Liver (tissue), 7 donors: ENCODE measurements at regions not wholly inside any gene's neighbourhood (a gene's known extent, or its start where the extent isn't known, plus 50 kb on each side); places are given as distances from the start of the nearest gene placed in this dataset.

Source experiments
- DNase-seq: peaks from one replicate; pipeline ENCODE4 v3.0.0-alpha.2; 2017; ENCODE audit warnings: low spot score
- H3K27ac ChIP-seq, 2 donors: one replicate each; pipeline ENCODE4 v1.7.0; 2013; ENCODE audit warnings: inconsistent platforms in 2 of 2, low read length in 2 of 2, control low read depth in 1 of 2, low read depth in 1 of 2, mild to moderate bottlenecking in 1 of 2
- H3K27me3 ChIP-seq, 4 donors: one replicate each; pipeline versions ENCODE4 v1.6.1 to v1.7.0; 2013; ENCODE audit warnings: low read length in 3 of 4, inconsistent platforms in 1 of 4, mild to moderate bottlenecking in 1 of 4, moderate library complexity in 1 of 4; ENCODE audit not compliant: control insufficient read depth in 4 of 4, insufficient read depth in 4 of 4
- H3K36me3 ChIP-seq, 4 donors: one replicate each; pipeline versions ENCODE4 v1.6.1 to v1.7.0; 2013; ENCODE audit warnings: low read length in 3 of 4, mild to moderate bottlenecking in 3 of 4, low read depth in 1 of 4, moderate library complexity in 1 of 4; ENCODE audit not compliant: control insufficient read depth in 4 of 4, insufficient read depth in 3 of 4
- H3K4me1 ChIP-seq, 4 donors: one replicate each; pipeline versions ENCODE4 v1.6.1 to v1.7.0; 2013; ENCODE audit warnings: low read length in 3 of 4, mild to moderate bottlenecking in 3 of 4, moderate library complexity in 1 of 4; ENCODE audit not compliant: control insufficient read depth in 4 of 4, insufficient read depth in 4 of 4
- H3K4me3 ChIP-seq, 3 donors: one replicate each; pipeline versions ENCODE4 v1.6.1 to v1.7.0; 2013; ENCODE audit warnings: low read length in 3 of 3, control low read depth in 1 of 3, low read depth in 1 of 3, mild to moderate bottlenecking in 1 of 3
- H3K9ac ChIP-seq, 2 donors: one replicate each; pipeline ENCODE4 v1.7.0; 2013; ENCODE audit warnings: low read length in 2 of 2, mild to moderate bottlenecking in 2 of 2, moderate library complexity in 2 of 2, control low read depth in 1 of 2, low read depth in 1 of 2
- H3K9me3 ChIP-seq, 4 donors: one replicate each; pipeline versions ENCODE4 v1.6.1 to v1.7.0; 2013; ENCODE audit warnings: low read length in 3 of 4; ENCODE audit not compliant: control insufficient read depth in 4 of 4
- EGR1 ChIP-seq, 2 donors: IDR thresholded peaks; 2 replicates each; pipeline ENCODE4 v1.6.1; 2016 to 2018; ENCODE audit warnings: antibody characterized with exemption in 2 of 2, low read depth in 2 of 2
- FOXA1 ChIP-seq: IDR thresholded peaks from 2 replicates; pipeline ENCODE4 v1.6.1; 2016; ENCODE audit warnings: antibody characterized with exemption
- FOXA2 ChIP-seq: IDR thresholded peaks from 2 replicates; pipeline ENCODE4 v1.6.1; 2016; ENCODE audit warnings: antibody characterized with exemption
- GABPA ChIP-seq, 2 donors: IDR thresholded peaks in 1 of 2; conservative IDR thresholded peaks in 1 of 2; 2 replicates each; pipeline ENCODE4 v1.6.1; 2016; ENCODE audit warnings: antibody characterized with exemption in 2 of 2, mild to moderate bottlenecking in 1 of 2, moderate library complexity in 1 of 2
- HNF4A ChIP-seq, 2 donors: conservative IDR thresholded peaks; 2 replicates each; pipeline ENCODE4 v1.6.1; 2016; ENCODE audit warnings: antibody characterized with exemption in 2 of 2, mild to moderate bottlenecking in 2 of 2
- HNF4G ChIP-seq: IDR thresholded peaks from 2 replicates; pipeline ENCODE4 v1.6.1; 2016; ENCODE audit warnings: antibody characterized with exemption
- JUND ChIP-seq, 2 donors: IDR thresholded peaks; 2 replicates each; pipeline ENCODE4 v1.6.1; 2016; ENCODE audit warnings: antibody characterized with exemption in 2 of 2
- NR2F2 ChIP-seq: IDR thresholded peaks from 2 replicates; pipeline ENCODE4 v1.6.1; 2016; ENCODE audit warnings: antibody characterized with exemption
- RAD21 ChIP-seq, 2 donors: IDR thresholded peaks; 2 replicates each; pipeline ENCODE4 v1.6.1; 2016; ENCODE audit warnings: antibody characterized with exemption in 2 of 2, mild to moderate bottlenecking in 2 of 2
- RXRA ChIP-seq, 2 donors: IDR thresholded peaks; 2 replicates each; pipeline ENCODE4 v1.6.1; 2017 to 2018; ENCODE audit warnings: antibody characterized with exemption in 2 of 2, mild to moderate bottlenecking in 1 of 2
- TAF1 ChIP-seq: conservative IDR thresholded peaks from 2 replicates; pipeline ENCODE4 v1.6.1; 2016; ENCODE audit warnings: antibody characterized with exemption, mild to moderate bottlenecking
- WGBS: extraction: QIAGEN DNeasy Blood & Tissue Kit; methylation state at CpG from one replicate; pipeline ENCODE4 v1.1.7; 2013; 5-methylcytosine and 5-hydroxymethylcytosine counted together
- TF ChIP-seq, protein P1 (sequence below): IDR thresholded peaks from 2 replicates; pipeline ENCODE4 v1.6.1; 2016; ENCODE audit warnings: antibody characterized with exemption
- TF ChIP-seq, protein P2 (sequence below): IDR thresholded peaks from 2 replicates; pipeline ENCODE4 v1.6.1; 2016; ENCODE audit warnings: antibody characterized with exemption
- TF ChIP-seq, protein P3 (sequence below): IDR thresholded peaks from 2 replicates; pipeline ENCODE4 v1.6.1; 2016; ENCODE audit warnings: antibody characterized with exemption, mild to moderate bottlenecking
- donor health status: healthy.
- donor health status: healthy.
- donor health status: healthy.
- donor health status: healthy.

DNA sequence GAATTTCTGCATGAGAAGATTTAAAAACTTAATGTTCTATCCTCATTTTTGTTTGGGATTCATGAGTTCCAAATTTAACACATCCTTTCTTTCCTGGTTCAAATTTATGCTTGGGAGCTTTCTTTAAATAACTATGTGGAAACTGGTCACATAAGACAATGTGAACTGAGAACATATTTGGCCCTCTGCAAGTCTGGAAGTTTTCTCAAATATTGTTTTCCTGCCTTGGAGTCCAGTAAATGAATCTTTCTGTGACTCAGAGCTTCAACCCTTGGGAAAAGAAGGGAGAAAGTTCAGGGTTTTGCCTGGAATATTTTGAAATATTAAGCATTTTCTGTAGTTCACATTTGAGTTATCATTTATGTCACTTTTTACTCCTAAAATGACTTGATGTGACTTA is 559.0 kb upstream of the NRP1 start:
- H3K9ac ChIP-seq: no peak overlapping the region
- no peaks in the 10 kb centered on the region for H3K36me3 ChIP-seq
- H3K4me1 ChIP-seq: no peaks in the 10 kb centered on the region
- no peak for TF ChIP-seq NR2F2
- DNase-seq: no peak
- H3K27me3 ChIP-seq: no peaks in the 10 kb centered on the region
- H3K9me3 ChIP-seq: no peaks in the 10 kb centered on the region
- H3K27ac ChIP-seq: no peak overlapping the region
- H3K4me3 ChIP-seq: no peak overlapping the region

DNA sequence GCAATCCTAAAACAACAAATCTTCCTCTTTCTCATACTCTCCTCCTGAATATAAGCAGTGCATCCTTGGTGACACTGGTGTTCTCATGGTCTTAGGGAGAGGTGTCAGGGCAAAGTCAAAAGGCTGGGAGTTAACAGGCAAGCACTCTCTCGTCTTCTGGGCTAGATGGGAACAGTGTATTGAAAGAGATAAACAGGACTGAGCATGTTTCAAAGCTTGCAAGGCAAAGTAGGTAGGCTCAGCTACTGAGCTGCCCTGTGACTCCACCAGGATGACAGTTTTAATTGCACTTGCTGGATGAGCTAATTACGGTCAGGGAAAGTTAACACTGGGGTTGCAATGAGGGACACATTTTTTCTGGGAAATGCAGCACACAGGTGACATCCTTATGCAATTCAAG is 554.9 kb upstream of the NRP1 start:
- TF ChIP-seq TAF1: no peak
- no peak for TF ChIP-seq JUND (IDR thresholded peaks at IDR 0.05)
- TF ChIP-seq HNF4A (conservative IDR thresholded peaks at IDR 0.05): no peak
- TF ChIP-seq, protein P1, sequence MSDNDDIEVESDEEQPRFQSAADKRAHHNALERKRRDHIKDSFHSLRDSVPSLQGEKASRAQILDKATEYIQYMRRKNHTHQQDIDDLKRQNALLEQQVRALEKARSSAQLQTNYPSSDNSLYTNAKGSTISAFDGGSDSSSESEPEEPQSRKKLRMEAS: no peak
- no peak for TF ChIP-seq FOXA2
- TF ChIP-seq FOXA1: no peak
- no peak for TF ChIP-seq RAD21 (IDR thresholded peaks at IDR 0.05)
- TF ChIP-seq, protein P2, sequence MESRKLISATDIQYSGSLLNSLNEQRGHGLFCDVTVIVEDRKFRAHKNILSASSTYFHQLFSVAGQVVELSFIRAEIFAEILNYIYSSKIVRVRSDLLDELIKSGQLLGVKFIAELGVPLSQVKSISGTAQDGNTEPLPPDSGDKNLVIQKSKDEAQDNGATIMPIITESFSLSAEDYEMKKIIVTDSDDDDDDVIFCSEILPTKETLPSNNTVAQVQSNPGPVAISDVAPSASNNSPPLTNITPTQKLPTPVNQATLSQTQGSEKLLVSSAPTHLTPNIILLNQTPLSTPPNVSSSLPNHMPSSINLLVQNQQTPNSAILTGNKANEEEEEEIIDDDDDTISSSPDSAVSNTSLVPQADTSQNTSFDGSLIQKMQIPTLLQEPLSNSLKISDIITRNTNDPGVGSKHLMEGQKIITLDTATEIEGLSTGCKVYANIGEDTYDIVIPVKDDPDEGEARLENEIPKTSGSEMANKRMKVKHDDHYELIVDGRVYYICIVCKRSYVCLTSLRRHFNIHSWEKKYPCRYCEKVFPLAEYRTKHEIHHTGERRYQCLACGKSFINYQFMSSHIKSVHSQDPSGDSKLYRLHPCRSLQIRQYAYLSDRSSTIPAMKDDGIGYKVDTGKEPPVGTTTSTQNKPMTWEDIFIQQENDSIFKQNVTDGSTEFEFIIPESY: no peak
- no peak for TF ChIP-seq EGR1 (IDR thresholded peaks at IDR 0.05; ENCODE audit: low read depth in 2 of 2)
- TF ChIP-seq GABPA (IDR thresholded peaks at IDR 0.05 in 1 of 2, conservative IDR thresholded peaks at IDR 0.05 in 1 of 2): no peak
- no peak for TF ChIP-seq RXRA (IDR thresholded peaks at IDR 0.05)
- H3K4me1 ChIP-seq: no peaks in the 10 kb centered on the region
- WGBS: 81% methylated on average over 2 of the region's 2 CpGs
- no peaks in the 10 kb centered on the region for H3K36me3 ChIP-seq
- no peak overlapping the region for H3K27ac ChIP-seq
- DNase-seq: no peak
- no peaks in the 10 kb centered on the region for H3K27me3 ChIP-seq
- H3K9ac ChIP-seq: no peak overlapping the region
- H3K9me3 ChIP-seq: no peaks in the 10 kb centered on the region
- no peak overlapping the region for H3K4me3 ChIP-seq

DNA sequence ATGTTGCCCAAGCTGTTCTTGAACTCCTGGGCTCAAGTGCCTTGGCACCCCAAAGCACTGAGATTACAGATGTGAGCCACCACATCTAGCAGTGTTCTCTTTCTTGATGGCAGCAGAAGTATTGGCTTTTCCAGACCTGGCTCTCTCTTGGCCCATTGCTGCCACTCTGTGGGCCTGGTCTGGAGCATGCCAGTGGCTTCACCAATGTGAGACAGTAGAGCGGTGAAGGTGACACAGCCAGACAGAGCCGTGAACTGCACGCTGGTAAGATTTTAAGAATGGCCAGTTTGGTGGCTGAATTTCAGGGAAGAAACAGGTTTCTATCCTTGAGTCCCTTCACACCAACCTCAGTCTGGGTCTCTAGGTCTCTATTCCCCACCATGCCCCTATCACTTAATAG is 552.7 kb upstream of the NRP1 start:
- Histone ChIP-seq H3K27me3 (no peaks in the 10 kb centered on the region), H3K9me3 (no peaks in the 10 kb centered on the region), H3K4me3 (no peak overlapping the region), H3K36me3 (no peaks in the 10 kb centered on the region), H3K4me1 (peaks cover 0 to 5% (median 0%) of the 10 kb centered on the region in 4 donors), H3K27ac (no peak overlapping the region), H3K9ac (no peak overlapping the region)
- WGBS: 99% methylated on average over 3 of the region's 3 CpGs
- TF ChIP-seq HNF4A (conservative IDR thresholded peaks at IDR 0.05) (no peak), RAD21 (IDR thresholded peaks at IDR 0.05) (peak in 1 of 2 donors; percentile 20)
- DNase-seq: no peak

DNA sequence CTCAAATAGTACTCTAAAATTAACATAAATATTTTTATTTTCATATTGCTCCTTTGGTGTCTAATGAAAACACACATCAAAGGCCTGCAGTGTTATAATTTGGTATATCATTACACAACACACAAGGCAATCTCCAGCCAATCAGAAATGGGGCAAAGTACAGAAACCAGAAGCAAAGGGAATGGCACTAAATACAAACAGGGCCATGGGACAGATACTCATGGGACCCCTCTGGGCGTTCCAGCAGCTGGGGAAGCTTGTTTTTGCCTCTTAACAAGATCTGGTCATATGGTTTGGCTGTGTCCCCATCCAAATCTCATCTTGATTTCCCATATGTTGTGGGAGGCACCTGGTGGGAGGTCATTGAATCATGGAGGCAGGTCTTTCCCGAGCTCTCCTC is 551.8 kb upstream of the NRP1 start:
- Histone ChIP-seq H3K9ac (no peak overlapping the region), H3K9me3 (no peaks in the 10 kb centered on the region), H3K27me3 (no peaks in the 10 kb centered on the region), H3K4me3 (no peak overlapping the region), H3K27ac (no peak overlapping the region), H3K4me1 (peaks cover 0 to 5% (median 0%) of the 10 kb centered on the region in 4 donors), H3K36me3 (no peaks in the 10 kb centered on the region)
- no peak for TF ChIP-seq TAF1
- TF ChIP-seq, protein P3, sequence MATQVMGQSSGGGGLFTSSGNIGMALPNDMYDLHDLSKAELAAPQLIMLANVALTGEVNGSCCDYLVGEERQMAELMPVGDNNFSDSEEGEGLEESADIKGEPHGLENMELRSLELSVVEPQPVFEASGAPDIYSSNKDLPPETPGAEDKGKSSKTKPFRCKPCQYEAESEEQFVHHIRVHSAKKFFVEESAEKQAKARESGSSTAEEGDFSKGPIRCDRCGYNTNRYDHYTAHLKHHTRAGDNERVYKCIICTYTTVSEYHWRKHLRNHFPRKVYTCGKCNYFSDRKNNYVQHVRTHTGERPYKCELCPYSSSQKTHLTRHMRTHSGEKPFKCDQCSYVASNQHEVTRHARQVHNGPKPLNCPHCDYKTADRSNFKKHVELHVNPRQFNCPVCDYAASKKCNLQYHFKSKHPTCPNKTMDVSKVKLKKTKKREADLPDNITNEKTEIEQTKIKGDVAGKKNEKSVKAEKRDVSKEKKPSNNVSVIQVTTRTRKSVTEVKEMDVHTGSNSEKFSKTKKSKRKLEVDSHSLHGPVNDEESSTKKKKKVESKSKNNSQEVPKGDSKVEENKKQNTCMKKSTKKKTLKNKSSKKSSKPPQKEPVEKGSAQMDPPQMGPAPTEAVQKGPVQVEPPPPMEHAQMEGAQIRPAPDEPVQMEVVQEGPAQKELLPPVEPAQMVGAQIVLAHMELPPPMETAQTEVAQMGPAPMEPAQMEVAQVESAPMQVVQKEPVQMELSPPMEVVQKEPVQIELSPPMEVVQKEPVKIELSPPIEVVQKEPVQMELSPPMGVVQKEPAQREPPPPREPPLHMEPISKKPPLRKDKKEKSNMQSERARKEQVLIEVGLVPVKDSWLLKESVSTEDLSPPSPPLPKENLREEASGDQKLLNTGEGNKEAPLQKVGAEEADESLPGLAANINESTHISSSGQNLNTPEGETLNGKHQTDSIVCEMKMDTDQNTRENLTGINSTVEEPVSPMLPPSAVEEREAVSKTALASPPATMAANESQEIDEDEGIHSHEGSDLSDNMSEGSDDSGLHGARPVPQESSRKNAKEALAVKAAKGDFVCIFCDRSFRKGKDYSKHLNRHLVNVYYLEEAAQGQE: no peak
- TF ChIP-seq HNF4G: no peak
- TF ChIP-seq RAD21 (IDR thresholded peaks at IDR 0.05): no peak
- no peak for TF ChIP-seq GABPA (IDR thresholded peaks at IDR 0.05 in 1 of 2, conservative IDR thresholded peaks at IDR 0.05 in 1 of 2)
- TF ChIP-seq HNF4A (conservative IDR thresholded peaks at IDR 0.05): peak in 1 of 2 donors; percentile 44
- TF ChIP-seq, protein P2: no peak
- no peak for TF ChIP-seq RXRA (IDR thresholded peaks at IDR 0.05)
- no peak for DNase-seq
- 81% methylated on average over 2 of the region's 2 CpGs for WGBS
